GM10248 (cell line): ENCODE measurements at regions not wholly inside any gene's neighbourhood (a gene's known extent, or its start where the extent isn't known, plus 50 kb on each side); places are given as distances from the start of the nearest gene placed in this dataset.

Experiments
- CTCF ChIA-PET: fragments of 300-600 bp; sonication (Branson Sonifier 250); formaldehyde crosslinking; extraction: SDS; loops from one replicate; lab custom pipeline; 2021; ENCODE audit warnings: antibody characterized with exemption; lab: Yijun Ruan, JAX
- POLR2A ChIA-PET: fragments of 350-650 bp; sonication (Branson Sonifier 250); formaldehyde crosslinking; extraction: SDS; loops from one replicate; lab custom pipeline; 2020; ENCODE audit warnings: antibody characterized with exemption; lab: Yijun Ruan, JAX
- DNase-seq: peaks from one replicate; pipeline ENCODE4 v3.0.0; 2012; ENCODE audit errors: extremely low spot score
- CTCF ChIP-seq: IDR thresholded peaks from 2 replicates; pipeline ENCODE4 v1.5.1; 2012; ENCODE audit warnings: mild to moderate bottlenecking, low read depth; ENCODE audit errors: extremely low read depth, missing control alignments, control extremely low read depth

DNA sequence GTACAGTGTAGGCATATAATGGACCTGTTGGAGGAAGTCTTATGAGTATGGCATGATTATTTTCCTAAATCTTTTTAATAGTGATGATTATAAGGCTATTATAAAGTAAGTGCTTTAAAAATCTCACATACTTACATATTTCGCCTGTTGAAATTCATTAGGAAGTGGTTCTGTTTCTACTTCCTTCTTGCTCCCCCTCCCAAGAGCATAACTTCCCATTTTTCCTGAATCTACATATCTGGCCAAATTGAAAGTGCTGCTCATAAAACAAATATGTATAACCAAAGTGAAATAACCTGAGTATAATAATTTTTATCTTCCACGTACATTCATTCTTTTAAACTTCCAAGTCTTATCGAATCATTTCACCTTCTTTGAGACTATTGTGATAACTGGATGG, 455.6 kb upstream of the SEL1L start:
- POLR2A ChIA-PET, result no interaction called here
- CTCF ChIA-PET, result interaction anchor here (0.6 to 5.8 kb wide), 13 partner anchors 9 to 962 kb away, joined by 3 to 44 read pairs (median 5); no protein-coding TSS in a partner anchor
- TF ChIP-seq CTCF, result no peak
- no peak for DNase-seq

DNA sequence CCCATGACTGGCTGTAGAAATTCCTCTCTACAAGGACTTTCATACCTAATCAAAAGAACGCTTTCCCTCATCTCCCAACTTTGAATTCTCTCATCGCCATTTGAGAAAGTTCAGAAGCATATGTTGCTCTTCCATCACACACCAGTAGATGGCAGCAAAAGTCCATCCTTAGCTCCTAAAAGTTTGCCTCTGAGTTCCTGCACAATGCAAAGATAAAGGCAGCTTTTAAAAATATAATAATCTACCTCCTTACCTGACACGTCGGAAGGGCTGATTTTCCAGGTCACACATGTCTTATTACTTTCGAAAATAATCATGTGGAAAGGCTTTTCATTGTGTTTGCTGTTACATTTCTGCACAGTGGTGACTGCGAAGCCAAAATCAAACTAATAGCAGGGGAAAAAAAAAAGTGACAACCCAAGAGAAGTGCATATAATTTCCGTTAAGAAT, 456.7 kb upstream of the SEL1L start:
- peak; percentile 26 for DNase-seq
- POLR2A ChIA-PET, result no interaction called here
- peak; percentile 88 for TF ChIP-seq CTCF
- CTCF ChIA-PET, result interaction anchor here (0.8 to 5.8 kb wide), 28 partner anchors 10 to 1082 kb away, joined by 3 to 44 read pairs (median 4); no protein-coding TSS in a partner anchor

DNA sequence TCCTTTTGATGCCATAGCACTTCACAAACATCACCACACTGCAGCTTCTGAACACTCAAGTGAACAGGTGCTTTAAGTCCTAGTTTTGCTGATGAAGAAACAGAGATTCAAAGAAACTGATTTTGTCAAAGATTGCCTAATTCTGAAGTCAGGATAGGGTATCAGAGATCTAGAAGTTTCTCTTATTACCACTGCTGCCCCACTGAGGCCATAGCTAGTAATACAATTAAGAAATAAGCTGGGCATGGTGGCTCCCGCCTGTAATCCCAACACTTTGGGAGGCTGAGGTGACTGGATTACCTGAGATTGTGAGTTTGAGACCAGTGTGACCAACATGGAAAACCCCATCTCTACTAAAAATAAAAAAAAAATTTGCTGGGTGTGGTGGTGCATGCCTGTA, 458.3 kb upstream of the SEL1L start:
- no peak for DNase-seq
- POLR2A ChIA-PET, result no interaction called here
- CTCF ChIA-PET, result interaction anchor here (1.0 to 5.8 kb wide), 11 partner anchors 9 to 426 kb away, joined by 3 to 44 read pairs (median 6); no protein-coding TSS in a partner anchor
- no peak for TF ChIP-seq CTCF

DNA sequence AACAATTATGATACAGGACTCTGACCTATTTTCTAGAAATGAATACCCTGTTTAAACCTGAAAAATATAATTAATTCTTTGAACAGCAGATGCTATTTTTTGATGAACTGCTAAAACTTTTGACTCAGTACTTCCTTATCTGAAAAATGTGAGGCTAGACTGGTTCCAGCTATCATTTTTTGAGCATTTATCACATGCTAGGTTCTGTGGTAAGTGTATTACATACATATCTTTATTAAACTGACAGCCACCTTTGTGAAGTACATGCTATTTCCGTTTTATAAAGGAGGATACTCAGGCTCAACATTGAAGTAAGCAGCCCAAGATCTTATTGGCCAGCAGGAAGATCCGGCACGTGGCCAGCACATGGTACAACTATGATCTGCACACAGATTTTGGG, 459.8 kb upstream of the SEL1L start:
- no peak for TF ChIP-seq CTCF
- ChIA-PET POLR2A (no interaction called here), CTCF (interaction anchor here (1.5 to 5.8 kb wide), 6 partner anchors 8 to 55 kb away, joined by 3 to 44 read pairs (median 10); no protein-coding TSS in a partner anchor)
- DNase-seq, result no peak

- CTCF ChIA-PET, result interaction anchor here (1.4 kb wide), 1 partner anchor 13 kb away, joined by 4 read pairs; no protein-coding TSS in a partner anchor
- no peak for TF ChIP-seq CTCF
- no peak for DNase-seq
- POLR2A ChIA-PET, result no interaction called here
Observed at GRCh38 chr14:82003426-82003825, 469.8 kb upstream of the SEL1L start.

DNA sequence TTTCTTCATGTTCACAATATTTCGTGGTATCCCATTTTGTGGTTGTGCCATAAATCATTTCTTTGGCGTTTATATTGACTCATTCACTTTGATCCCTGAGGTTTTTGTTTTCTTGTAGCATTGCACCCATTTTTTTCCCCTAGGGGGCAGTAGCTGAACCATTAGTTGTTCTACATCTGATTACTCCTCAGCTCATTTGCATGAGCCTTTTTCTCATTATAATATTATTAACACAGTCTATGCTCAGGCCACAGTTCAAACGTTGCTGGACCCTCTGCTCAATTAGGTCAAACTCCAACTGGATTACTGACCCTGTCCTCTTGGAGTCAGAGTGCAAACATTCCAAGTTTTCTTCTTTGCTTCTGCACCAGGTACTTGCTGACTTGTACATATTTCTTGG, 475.4 kb upstream of the SEL1L start:
- TF ChIP-seq CTCF, result no peak
- DNase-seq, result no peak
- ChIA-PET CTCF (interaction anchor here (1.0 to 6.2 kb wide), 4 partner anchors 11 to 33 kb away, joined by 3 to 44 read pairs (median 4); no protein-coding TSS in a partner anchor), POLR2A (no interaction called here)
